ENCODE measurements at regions not wholly inside any gene's neighbourhood (a gene's known extent, or its start where the extent isn't known, plus 50 kb on each side); places are given as distances from the start of the nearest gene placed in this dataset.
"Not testable (repeated sequence)": the region's sequence is repeated elsewhere in the genome, so short reads cannot be mapped to it uniquely, and the experiment has no call there.

DNA sequence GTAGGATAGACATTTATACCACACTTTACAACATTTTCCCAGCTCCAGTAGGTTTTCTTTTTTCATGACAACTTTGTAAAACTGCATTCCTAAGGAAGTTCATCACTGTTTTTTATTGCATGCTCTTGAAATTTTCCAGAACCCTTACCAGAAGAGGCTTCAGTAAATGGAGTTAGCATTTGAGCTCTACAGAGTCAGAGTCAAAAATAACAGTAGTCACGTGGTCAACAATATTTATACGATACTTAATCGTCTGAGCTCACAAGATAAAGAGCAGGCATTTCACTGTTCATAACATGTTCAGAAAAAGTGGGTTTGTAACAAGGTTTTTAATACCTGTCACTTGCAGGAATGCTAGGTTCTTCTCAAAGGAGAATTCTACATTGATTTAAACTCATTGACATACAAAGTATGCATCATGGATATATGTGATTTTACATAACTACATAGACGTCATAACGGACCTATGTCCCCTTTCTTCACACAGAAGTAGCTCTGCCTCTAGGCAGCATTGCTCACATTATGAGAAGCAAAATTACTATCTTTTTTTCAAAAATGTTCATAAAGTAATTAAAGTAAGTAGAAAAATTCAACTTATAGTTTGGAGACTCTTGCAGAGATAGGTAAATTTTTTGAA, 187.0 kb upstream of the COL3A1 start:
- peak overlapping the region; percentile 96 for H3K27ac ChIP-seq (ENCODE audit: low read depth, low read length, severe bottlenecking)
- no peaks in the 10 kb centered on the region for H3K9me3 ChIP-seq (ENCODE audit: control insufficient read depth, low read length)
- 80 to 100% methylated on average over 1 to 3 of the region's 5 CpGs for WGBS, 2 experiments (ENCODE audit: insufficient coverage in 2 of 2)
- peaks cover 17% of the 10 kb centered on the region for H3K4me1 ChIP-seq (ENCODE audit: control insufficient read depth, insufficient read depth, low read length, poor library complexity, severe bottlenecking)
- H3K4me3 ChIP-seq (ENCODE audit: extremely low read depth, insufficient read depth, low read length, poor library complexity, severe bottlenecking), result no peak overlapping the region
- H3K36me3 ChIP-seq (ENCODE audit: control insufficient read depth, insufficient read depth, low read length), result no peaks in the 10 kb centered on the region

DNA sequence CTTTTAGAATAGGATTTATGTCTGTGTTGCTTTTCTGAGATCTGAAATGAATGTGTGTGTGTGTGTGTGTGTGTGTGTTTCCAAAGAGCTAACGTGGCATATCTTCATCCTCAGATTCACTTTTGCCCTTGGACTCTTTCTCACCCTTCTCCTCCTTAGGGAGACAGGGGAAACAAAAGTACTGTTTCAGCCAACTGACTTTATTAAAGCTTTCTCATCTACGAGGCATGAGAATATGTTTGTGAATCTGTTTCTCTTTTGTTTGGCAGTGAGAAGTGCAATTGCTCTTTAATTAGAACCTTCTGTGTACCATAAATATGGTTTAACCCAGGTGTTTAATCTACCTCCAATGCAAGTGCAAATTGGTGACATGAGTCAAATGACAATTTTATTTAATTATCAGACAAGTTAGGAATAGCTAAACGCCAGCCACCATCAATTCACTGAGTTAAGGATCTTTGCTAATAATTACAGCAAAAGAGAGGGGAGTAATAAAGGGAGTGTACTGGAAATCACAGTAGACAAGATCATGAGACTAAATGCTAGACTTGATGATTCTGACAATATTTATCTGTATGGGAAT, 186.4 kb upstream of the COL3A1 start:
- Histone ChIP-seq H3K4me1 (ENCODE audit: control insufficient read depth, insufficient read depth, low read length, poor library complexity, severe bottlenecking) (peaks cover 17% of the 10 kb centered on the region), H3K4me3 (ENCODE audit: extremely low read depth, insufficient read depth, low read length, poor library complexity, severe bottlenecking) (no peak overlapping the region), H3K36me3 (ENCODE audit: control insufficient read depth, insufficient read depth, low read length) (no peaks in the 10 kb centered on the region), H3K27ac (ENCODE audit: low read depth, low read length, severe bottlenecking) (peak overlapping the region; percentile 96), H3K9me3 (ENCODE audit: control insufficient read depth, low read length) (no peaks in the 10 kb centered on the region)
- no CpG with 5 or more reads among the region's 3 CpGs for WGBS, 2 experiments (ENCODE audit: insufficient coverage in 2 of 2)

DNA sequence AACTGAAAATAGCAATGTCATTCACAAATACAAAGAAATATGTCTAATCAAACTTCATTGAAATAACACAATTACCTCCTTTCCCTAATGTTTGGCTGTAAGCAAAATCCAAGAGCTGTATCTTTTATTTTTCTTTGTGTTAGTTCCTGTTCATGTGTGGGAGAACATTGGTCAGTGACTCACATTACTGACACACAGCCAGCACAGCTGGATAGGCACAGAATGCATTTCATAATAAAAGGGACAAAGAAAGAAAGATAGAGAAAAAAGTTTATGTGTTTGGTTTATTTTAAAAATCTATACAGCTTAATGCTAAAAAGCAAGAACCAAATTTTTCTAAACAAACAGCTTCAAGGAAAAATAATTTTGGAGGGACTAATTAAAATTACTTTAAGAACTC, 185.6 kb upstream of the COL3A1 start:
- Histone ChIP-seq H3K9me3 (ENCODE audit: control insufficient read depth, low read length) (no peaks in the 10 kb centered on the region), H3K4me1 (ENCODE audit: control insufficient read depth, insufficient read depth, low read length, poor library complexity, severe bottlenecking) (peaks cover 17% of the 10 kb centered on the region), H3K27ac (ENCODE audit: low read depth, low read length, severe bottlenecking) (peak overlapping the region; percentile 19), H3K4me3 (ENCODE audit: extremely low read depth, insufficient read depth, low read length, poor library complexity, severe bottlenecking) (no peak overlapping the region), H3K36me3 (ENCODE audit: control insufficient read depth, insufficient read depth, low read length) (no peaks in the 10 kb centered on the region)

DNA sequence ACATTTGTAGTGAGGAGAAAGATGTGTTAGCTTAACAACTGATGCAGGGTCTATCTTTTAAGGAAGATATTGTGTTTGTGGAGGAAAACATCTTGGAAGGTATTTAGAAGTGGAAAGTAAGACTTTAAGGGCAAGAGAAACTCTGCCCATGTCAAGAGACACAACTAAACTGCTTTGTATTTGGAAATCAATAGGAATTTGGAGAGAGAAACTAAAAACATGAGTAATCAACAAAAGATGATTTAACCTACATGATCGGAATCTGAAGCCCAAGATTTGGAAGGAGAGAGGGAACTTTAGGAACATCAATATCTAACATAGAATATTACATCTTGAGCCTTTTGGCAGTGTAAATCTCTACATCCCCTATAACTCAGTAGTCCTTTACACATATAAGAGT, 184.2 kb upstream of the COL3A1 start:
- Histone ChIP-seq H3K27ac (ENCODE audit: low read depth, low read length, severe bottlenecking) (no peak overlapping the region), H3K4me3 (ENCODE audit: extremely low read depth, insufficient read depth, low read length, poor library complexity, severe bottlenecking) (no peak overlapping the region), H3K36me3 (ENCODE audit: control insufficient read depth, insufficient read depth, low read length) (no peaks in the 10 kb centered on the region), H3K9me3 (ENCODE audit: control insufficient read depth, low read length) (no peaks in the 10 kb centered on the region), H3K4me1 (ENCODE audit: control insufficient read depth, insufficient read depth, low read length, poor library complexity, severe bottlenecking) (peaks cover 17% of the 10 kb centered on the region)
- WGBS, 2 experiments (ENCODE audit: insufficient coverage in 2 of 2), result no CpG with 5 or more reads among the region's 1 CpG

DNA sequence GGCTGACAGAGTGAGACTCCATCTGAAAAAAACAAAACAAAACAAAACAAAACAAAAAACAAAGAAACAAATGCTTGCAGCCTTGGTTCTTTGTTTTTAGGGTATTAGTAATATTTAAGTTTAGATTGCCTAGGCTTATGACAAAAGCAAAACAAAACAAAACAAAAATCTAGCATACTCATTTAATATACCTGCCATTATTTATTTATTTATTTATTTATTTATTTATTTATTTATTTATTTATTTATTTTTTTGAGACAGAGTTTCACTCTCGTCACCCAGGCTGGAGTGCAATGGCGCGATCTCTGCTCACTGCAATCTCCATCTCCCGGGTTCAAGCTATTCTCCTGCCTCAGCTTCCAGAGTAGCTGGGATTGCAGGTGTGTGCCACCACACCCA, 179.7 kb upstream of the COL3A1 start:
- H3K4me1 ChIP-seq (ENCODE audit: control insufficient read depth, insufficient read depth, low read length, poor library complexity, severe bottlenecking); H3K9me3 ChIP-seq (ENCODE audit: control insufficient read depth, low read length); H3K36me3 ChIP-seq (ENCODE audit: control insufficient read depth, insufficient read depth, low read length); H3K27ac ChIP-seq (ENCODE audit: low read depth, low read length, severe bottlenecking); H3K4me3 ChIP-seq (ENCODE audit: extremely low read depth, insufficient read depth, low read length, poor library complexity, severe bottlenecking): not testable (repeated sequence)
- WGBS, 2 experiments (ENCODE audit: insufficient coverage in 2 of 2), result 97 to 100% methylated on average over 1 to 4 of the region's 4 CpGs

DNA sequence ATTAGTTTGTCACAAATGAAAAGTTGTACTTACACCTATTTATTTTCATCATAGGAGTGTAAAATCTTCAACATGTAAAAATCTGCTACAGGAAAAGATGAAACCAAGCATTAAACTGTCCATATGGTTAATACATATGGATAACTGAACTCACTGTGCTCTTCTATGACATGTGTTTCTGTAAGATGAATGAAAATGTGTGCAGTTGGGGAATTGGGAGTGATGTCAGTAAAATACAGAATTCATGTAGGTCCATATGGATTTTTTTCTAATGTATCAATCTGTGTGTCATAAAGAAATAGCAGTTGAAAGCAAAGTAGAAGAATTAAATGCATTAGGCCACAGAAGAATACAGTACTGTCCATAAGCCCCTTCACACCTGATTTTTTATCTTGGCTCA, 178.4 kb upstream of the COL3A1 start:
- no peak overlapping the region for H3K27ac ChIP-seq (ENCODE audit: low read depth, low read length, severe bottlenecking)

DNA sequence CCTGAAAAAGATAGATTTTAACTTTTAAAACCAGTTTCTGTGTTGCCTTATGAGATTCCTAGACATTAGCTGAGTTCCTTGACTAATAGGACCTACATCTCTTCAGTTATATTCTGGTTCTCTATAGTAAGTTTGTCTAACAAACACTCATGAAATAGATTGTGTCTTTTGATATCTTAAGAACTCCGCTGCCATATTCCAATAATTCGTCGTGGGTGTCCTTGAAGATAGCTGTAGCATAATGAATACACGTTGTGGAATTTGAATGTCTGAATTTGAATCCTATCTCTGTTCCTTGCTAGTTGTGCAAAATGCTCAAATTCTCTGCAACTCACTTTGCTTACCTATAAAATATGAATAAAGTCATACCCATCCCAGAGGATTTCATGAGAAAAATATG, 176.8 kb upstream of the COL3A1 start:
- no CpG with 5 or more reads among the region's 4 CpGs for WGBS, 2 experiments (ENCODE audit: insufficient coverage in 2 of 2)
- no peaks in the 10 kb centered on the region for H3K4me1 ChIP-seq (ENCODE audit: control insufficient read depth, insufficient read depth, low read length, poor library complexity, severe bottlenecking)
- no peak overlapping the region for H3K4me3 ChIP-seq (ENCODE audit: extremely low read depth, insufficient read depth, low read length, poor library complexity, severe bottlenecking)
- H3K27ac ChIP-seq (ENCODE audit: low read depth, low read length, severe bottlenecking), result no peak overlapping the region
- no peaks in the 10 kb centered on the region for H3K36me3 ChIP-seq (ENCODE audit: control insufficient read depth, insufficient read depth, low read length)
- H3K9me3 ChIP-seq (ENCODE audit: control insufficient read depth, low read length), result no peaks in the 10 kb centered on the region

More for the DNA sequence above, 178.4 kb upstream of the COL3A1 start:
- Histone ChIP-seq H3K9me3 (ENCODE audit: control insufficient read depth, low read length) (no peaks in the 10 kb centered on the region), H3K4me3 (ENCODE audit: extremely low read depth, insufficient read depth, low read length, poor library complexity, severe bottlenecking) (no peak overlapping the region), H3K4me1 (ENCODE audit: control insufficient read depth, insufficient read depth, low read length, poor library complexity, severe bottlenecking) (no peaks in the 10 kb centered on the region), H3K36me3 (ENCODE audit: control insufficient read depth, insufficient read depth, low read length) (no peaks in the 10 kb centered on the region)

DNA sequence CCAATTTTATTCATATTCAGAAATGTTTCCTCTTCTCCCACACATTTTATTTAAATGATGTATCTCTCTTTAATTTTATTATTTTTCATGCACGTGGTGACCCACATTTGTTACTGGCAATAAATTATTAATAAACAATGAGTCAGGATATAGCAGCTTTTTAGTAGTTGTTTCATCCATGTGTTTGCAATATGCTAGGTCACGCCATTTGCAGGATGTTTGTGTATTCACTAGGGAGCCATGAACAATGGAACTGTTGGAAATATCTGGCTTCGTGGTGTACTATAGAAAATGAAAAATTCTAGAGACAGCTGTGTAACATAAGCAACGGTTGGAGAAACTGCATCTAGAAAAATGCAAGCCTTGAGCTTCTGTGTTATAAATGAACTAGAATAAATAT, 176.0 kb upstream of the COL3A1 start:
- H3K4me3 ChIP-seq (ENCODE audit: extremely low read depth, insufficient read depth, low read length, poor library complexity, severe bottlenecking), result no peak overlapping the region
- peaks cover 4% of the 10 kb centered on the region for H3K9me3 ChIP-seq (ENCODE audit: control insufficient read depth, low read length)
- H3K4me1 ChIP-seq (ENCODE audit: control insufficient read depth, insufficient read depth, low read length, poor library complexity, severe bottlenecking), result no peaks in the 10 kb centered on the region
- WGBS, 2 experiments (ENCODE audit: insufficient coverage in 2 of 2), result 88 to 91% methylated on average over 2 to 3 of the region's 4 CpGs
- no peaks in the 10 kb centered on the region for H3K36me3 ChIP-seq (ENCODE audit: control insufficient read depth, insufficient read depth, low read length)
- H3K27ac ChIP-seq (ENCODE audit: low read depth, low read length, severe bottlenecking), result no peak overlapping the region

DNA sequence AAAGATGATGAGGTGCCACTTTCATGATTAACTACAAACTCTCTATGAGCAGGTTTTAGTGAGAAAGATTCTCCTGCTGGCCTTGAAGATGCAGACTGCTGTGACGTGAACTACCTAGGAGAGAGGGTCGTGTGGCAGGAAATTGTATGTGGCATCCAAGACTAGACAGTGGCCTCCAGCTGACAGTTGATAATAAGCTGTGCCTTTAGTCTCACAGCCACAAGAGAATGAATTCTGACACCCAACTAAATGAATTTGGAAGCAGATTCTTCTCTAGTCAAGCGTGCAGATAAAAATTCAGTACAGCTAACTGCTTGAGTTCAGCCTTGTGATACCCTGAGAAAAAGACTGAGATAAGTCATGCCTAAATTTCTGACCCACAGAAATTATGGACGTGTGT, 169.0 kb upstream of the COL3A1 start:
- Histone ChIP-seq H3K9me3 (ENCODE audit: control insufficient read depth, low read length) (peaks cover 11% of the 10 kb centered on the region), H3K4me3 (ENCODE audit: extremely low read depth, insufficient read depth, low read length, poor library complexity, severe bottlenecking) (no peak overlapping the region), H3K36me3 (ENCODE audit: control insufficient read depth, insufficient read depth, low read length) (no peaks in the 10 kb centered on the region), H3K27ac (ENCODE audit: low read depth, low read length, severe bottlenecking) (no peak overlapping the region), H3K4me1 (ENCODE audit: control insufficient read depth, insufficient read depth, low read length, poor library complexity, severe bottlenecking) (no peaks in the 10 kb centered on the region)
- 50 to 88% methylated on average over 2 to 3 of the region's 4 CpGs for WGBS, 2 experiments (ENCODE audit: insufficient coverage in 2 of 2)

DNA sequence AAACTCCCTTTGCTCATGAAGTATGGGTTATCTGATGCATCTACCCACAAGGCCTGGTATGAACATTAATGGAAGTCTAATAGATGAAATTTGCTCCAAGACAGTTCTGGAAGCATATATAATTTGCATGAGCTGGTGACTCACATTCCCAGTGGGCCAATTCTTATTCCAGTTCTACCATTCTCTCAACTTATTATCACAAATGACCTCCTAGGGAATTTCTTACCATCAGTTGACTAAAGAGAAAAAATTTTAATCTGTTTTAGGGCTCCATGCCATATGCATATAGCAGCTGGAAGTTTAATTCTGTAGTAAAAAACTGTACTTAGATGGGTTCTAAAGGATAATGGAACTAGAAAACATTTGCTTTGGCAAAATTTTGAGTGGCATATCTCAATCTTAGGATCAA, 165.2 kb upstream of the COL3A1 start:
- no peaks in the 10 kb centered on the region for H3K4me1 ChIP-seq (ENCODE audit: control insufficient read depth, insufficient read depth, low read length, poor library complexity, severe bottlenecking)
- H3K36me3 ChIP-seq (ENCODE audit: control insufficient read depth, insufficient read depth, low read length), result no peaks in the 10 kb centered on the region
- H3K27ac ChIP-seq (ENCODE audit: low read depth, low read length, severe bottlenecking), result no peak overlapping the region
- H3K9me3 ChIP-seq (ENCODE audit: control insufficient read depth, low read length), result no peaks in the 10 kb centered on the region
- no peak overlapping the region for H3K4me3 ChIP-seq (ENCODE audit: extremely low read depth, insufficient read depth, low read length, poor library complexity, severe bottlenecking)

DNA sequence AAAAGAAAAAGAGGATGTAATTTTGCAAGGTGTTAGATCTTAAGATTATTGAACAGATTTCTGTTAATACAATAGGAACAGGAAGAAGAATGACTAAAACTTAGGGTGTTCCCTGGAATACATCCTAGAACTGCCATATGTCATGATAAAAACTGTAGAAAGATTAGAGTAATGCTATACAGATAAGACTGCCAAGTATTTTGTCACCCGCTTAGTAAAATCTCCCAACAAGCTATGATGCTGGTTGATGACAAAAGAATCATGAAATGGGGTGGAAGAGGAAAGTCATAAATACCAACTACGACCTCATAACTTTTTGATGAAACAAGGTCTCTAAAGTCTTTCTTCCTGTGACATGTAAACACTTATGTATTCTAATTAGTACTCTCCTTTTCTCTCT, 163.6 kb upstream of the COL3A1 start:
- Histone ChIP-seq H3K4me3 (ENCODE audit: extremely low read depth, insufficient read depth, low read length, poor library complexity, severe bottlenecking) (no peak overlapping the region), H3K4me1 (ENCODE audit: control insufficient read depth, insufficient read depth, low read length, poor library complexity, severe bottlenecking) (no peaks in the 10 kb centered on the region), H3K27ac (ENCODE audit: low read depth, low read length, severe bottlenecking) (no peak overlapping the region), H3K9me3 (ENCODE audit: control insufficient read depth, low read length) (no peaks in the 10 kb centered on the region), H3K36me3 (ENCODE audit: control insufficient read depth, insufficient read depth, low read length) (no peaks in the 10 kb centered on the region)
- WGBS, 2 experiments (ENCODE audit: insufficient coverage in 2 of 2), result no CpG with 5 or more reads among the region's 2 CpGs
